HCT116 (cell line): ENCODE measurements at regions not wholly inside any gene's neighbourhood (a gene's known extent, or its start where the extent isn't known, plus 50 kb on each side); places are given as distances from the start of the nearest gene placed in this dataset.

Experiments used
- ATAC-seq: fragments of 200-7000 bp; cut with Tn5 transposase; 2 replicates; pipeline ENCODE4 v1.9.1; 2020; ENCODE audit warnings: mild to moderate bottlenecking, moderate library complexity
- BruUV-seq: library from RNA; stranded (reverse); fragments of 400-500 nt; replicated peaks from 2 replicates; lab custom pipeline; 2021; lab: Mats Ljungman, UMichigan
- CTCF ChIA-PET: fragments of 300-600 bp; sonication (Branson Sonifier 250); formaldehyde crosslinking; loops from one replicate; lab custom pipeline; 2021; ENCODE audit warnings: antibody characterized with exemption; lab: Charles Lee
- POLR2A ChIA-PET: fragments of 300-600, 350-600 bp; sonication (Branson Sonifier 250); formaldehyde crosslinking; loops from one replicate; lab custom pipeline; 2021; ENCODE audit warnings: antibody characterized with exemption; lab: Charles Lee
- RAD21 ChIA-PET, 2 experiments: fragments of 300-600 bp; sonication (Branson Sonifier 250); formaldehyde crosslinking; loops; one replicate each; lab custom pipeline; 2023; ENCODE audit warnings: low total read pairs in 2 of 2; ENCODE audit not compliant: uncharacterized antibody in 2 of 2, unreplicated experiment in 2 of 2, low non-redundant PET in 1 of 2; lab: Charles Lee
- DNase-seq: peaks from one replicate; pipeline ENCODE4 v3.0.0-alpha.2; 2010; ENCODE audit warnings: low read depth, low spot score
- H2AFZ ChIP-seq: fragments of 200-600 bp; shearing (Covaris generic), sonication (generic); 2 replicates; pipeline ENCODE4 v1.6.1; 2017; ENCODE audit warnings: low read depth, mixed run types, mixed read lengths, antibody characterized with exemption, low read length; ENCODE audit not compliant: poor library complexity, severe bottlenecking
- H3K27ac ChIP-seq: 2 replicates; pipeline ENCODE4 v1.5.1; 2012; ENCODE audit warnings: low read depth, low read length
- H3K27me3 ChIP-seq: fragments of 200-600 bp; sonication (generic); 2 replicates; pipeline ENCODE4 v1.6.1; 2016; ENCODE audit warnings: mixed run types, low read length, mixed read lengths; ENCODE audit not compliant: insufficient read depth
- H3K36me3 ChIP-seq, 2 experiments: fragments of 200-500 bp in 1 of 2; fragments of 200-600 bp in 1 of 2; sonication (Bioruptor generic) in 1 of 2; sonication (generic) in 1 of 2; 2 replicates each; pipeline versions ENCODE4 v1.5.1 to v1.6.1; 2014 to 2016; ENCODE audit warnings: low read length in 2 of 2, inconsistent platforms in 1 of 2, mixed read lengths in 1 of 2, mixed run types in 1 of 2; ENCODE audit not compliant: insufficient read depth in 2 of 2, control insufficient read depth in 1 of 2
- H3K4me1 ChIP-seq, 2 experiments: fragments of 200-600 bp in 1 of 2; sonication (generic) in 1 of 2; 2 replicates each; pipeline versions ENCODE4 v1.5.1 to v1.6.1; 2012 to 2017; ENCODE audit warnings: low read length in 2 of 2, inconsistent platforms in 1 of 2, mild to moderate bottlenecking in 1 of 2, mixed read lengths in 1 of 2, mixed run types in 1 of 2, moderate library complexity in 1 of 2; ENCODE audit not compliant: insufficient read depth in 2 of 2, control insufficient read depth in 1 of 2
- H3K4me2 ChIP-seq: fragments of 200-600 bp; sonication (generic); 2 replicates; pipeline ENCODE4 v1.6.1; 2017; ENCODE audit warnings: mixed run types, low read length, mixed read lengths
- H3K4me3 ChIP-seq, 2 experiments: fragments of 200-600 bp in 1 of 2; sonication (generic) in 1 of 2; replicated peaks in 1 of 2; 2 replicates each; pipeline ENCODE4 v1.5.1; 2011 to 2016; ENCODE audit warnings: low read length in 2 of 2, control low read depth in 1 of 2, low read depth in 1 of 2, mild to moderate bottlenecking in 1 of 2, mixed read lengths in 1 of 2, mixed run types in 1 of 2
- H3K79me2 ChIP-seq: fragments of 200-600 bp; sonication (generic); 2 replicates; pipeline ENCODE4 v1.6.1; 2017; ENCODE audit warnings: mild to moderate bottlenecking, mixed run types, low read length, moderate library complexity, mixed read lengths; ENCODE audit not compliant: insufficient read depth
- H3K9ac ChIP-seq: fragments of 200-600 bp; sonication (generic); 2 replicates; pipeline ENCODE4 v1.6.1; 2016; ENCODE audit warnings: low read length, mixed read lengths
- H3K9me2 ChIP-seq: fragments of 200-600 bp; sonication (generic), shearing (Covaris generic); 2 replicates; pipeline ENCODE4 v1.6.1; 2017; ENCODE audit warnings: mixed run types, mild to moderate bottlenecking, moderate library complexity; ENCODE audit not compliant: insufficient read depth
- H3K9me3 ChIP-seq, 2 experiments: fragments of 200-500 bp in 1 of 2; fragments of 200-600 bp in 1 of 2; sonication (Bioruptor generic) in 1 of 2; sonication (generic) in 1 of 2; 2 replicates each; pipeline ENCODE4 v1.6.1; 2014 to 2017; ENCODE audit warnings: low read length in 2 of 2, mixed read lengths in 2 of 2, inconsistent platforms in 1 of 2, low read depth in 1 of 2, mild to moderate bottlenecking in 1 of 2, mixed run types in 1 of 2, moderate library complexity in 1 of 2; ENCODE audit not compliant: control insufficient read depth in 1 of 2, insufficient read depth in 1 of 2
- H4K20me1 ChIP-seq: fragments of 200-600 bp; sonication (generic), shearing (Covaris generic); 2 replicates; pipeline ENCODE4 v1.6.1; 2017; ENCODE audit warnings: mixed run types, mild to moderate bottlenecking, moderate library complexity; ENCODE audit not compliant: insufficient read depth
- CBX3 ChIP-seq: IDR thresholded peaks from 2 replicates; pipeline ENCODE4 v1.6.1; 2012; ENCODE audit warnings: low read depth
- CEBPB ChIP-seq: IDR thresholded peaks from 2 replicates; pipeline ENCODE4 v1.6.1; 2012; ENCODE audit warnings: low read depth
- ELF1 ChIP-seq: IDR thresholded peaks from 2 replicates; pipeline ENCODE4 v1.6.1; 2012; ENCODE audit warnings: low read depth, borderline replicate concordance
- EZH2 ChIP-seq: fragments of 200-600 bp; sonication (generic); IDR thresholded peaks from 2 replicates; pipeline ENCODE4 v1.6.1; 2017; ENCODE audit warnings: antibody characterized with exemption, mixed run types
- POLR2A ChIP-seq: IDR thresholded peaks from 2 replicates; pipeline ENCODE4 v1.7.0; 2011; ENCODE audit warnings: borderline replicate concordance; ENCODE audit not compliant: insufficient read depth, insufficient read length; ENCODE audit errors: extremely low read depth
- RAD21 ChIP-seq: IDR thresholded peaks from 2 replicates; pipeline ENCODE4 v1.6.1; 2012; ENCODE audit warnings: low read depth, mild to moderate bottlenecking
- SIN3A ChIP-seq: IDR thresholded peaks from 2 replicates; pipeline ENCODE4 v1.6.1; 2012; ENCODE audit warnings: low read depth
- SRF ChIP-seq: IDR thresholded peaks from 2 replicates; pipeline ENCODE4 v1.6.1; 2012; ENCODE audit warnings: low read depth
- TCF7L2 ChIP-seq: IDR thresholded peaks from 2 replicates; pipeline ENCODE4 v1.7.0; 2011; ENCODE audit warnings: borderline replicate concordance, inconsistent platforms; ENCODE audit not compliant: insufficient read depth, insufficient read length; ENCODE audit errors: extremely low read depth
- ZFX ChIP-seq: fragments of 450-650 bp; IDR thresholded peaks from 2 replicates; pipeline ENCODE4 v1.6.1; 2017
- intact Hi-C: fragments of 100-400 bp; cut with micrococcal nuclease; formaldehyde crosslinking; loops from 2 replicates; pipeline ENCODE4 v1.10.0; 2022
- TF ChIP-seq, protein P1 (sequence below), 3 experiments: fragments of 200-600 bp in 1 of 3; sonication (generic) in 1 of 3; IDR thresholded peaks in 2 of 3; conservative IDR thresholded peaks in 1 of 3; 2 replicates each; pipeline ENCODE4 v1.5.1; 2012 to 2017; ENCODE audit warnings: low read depth in 2 of 3, low read length in 2 of 3, antibody characterized with exemption in 1 of 3, borderline replicate concordance in 1 of 3, control low read depth in 1 of 3, mild to moderate bottlenecking in 1 of 3, mixed read lengths in 1 of 3, mixed run types in 1 of 3, moderate library complexity in 1 of 3; ENCODE audit not compliant: insufficient read depth in 1 of 3
- TF ChIP-seq, protein P2 (sequence below): IDR thresholded peaks from 2 replicates; pipeline ENCODE4 v1.6.1; 2012
- TF ChIP-seq, protein P3 (sequence below): IDR thresholded peaks from 2 replicates; pipeline ENCODE4 v1.6.1; 2011; ENCODE audit warnings: mild to moderate bottlenecking, low read length, moderate library complexity; ENCODE audit not compliant: insufficient replicate concordance; ENCODE audit errors: extremely low read depth

DNA sequence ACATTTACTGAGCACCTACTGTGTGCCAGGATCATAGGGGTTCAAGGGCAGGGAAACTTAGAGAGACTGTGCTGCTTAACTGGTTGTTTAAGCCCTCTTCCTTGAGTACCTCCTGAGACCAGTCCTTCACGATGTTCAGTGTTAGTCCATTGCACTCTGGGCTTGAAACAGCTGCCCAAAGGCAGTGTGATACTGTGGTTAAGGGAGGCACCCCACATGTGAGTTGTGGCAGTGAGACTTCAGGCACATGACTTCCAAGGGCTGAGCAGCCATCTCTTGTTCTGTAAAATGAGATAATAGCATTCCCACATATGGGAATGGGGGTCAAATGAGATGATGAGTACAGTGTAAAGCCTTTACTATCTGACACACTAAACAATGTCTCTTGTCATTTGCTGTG lies 75.1 kb downstream of the LINGO1 start:
- ChIA-PET POLR2A (no interaction called here), RAD21 (no interaction called here), CTCF (no interaction called here)
- no peak overlapping the region for H3K9ac ChIP-seq
- H3K4me1 ChIP-seq, result 0 out of 4 replicates have a peak, but pooled peaks cover 0 to under 1% of the 10 kb centered on the region in 2 experiments
- TF ChIP-seq, protein P1, sequence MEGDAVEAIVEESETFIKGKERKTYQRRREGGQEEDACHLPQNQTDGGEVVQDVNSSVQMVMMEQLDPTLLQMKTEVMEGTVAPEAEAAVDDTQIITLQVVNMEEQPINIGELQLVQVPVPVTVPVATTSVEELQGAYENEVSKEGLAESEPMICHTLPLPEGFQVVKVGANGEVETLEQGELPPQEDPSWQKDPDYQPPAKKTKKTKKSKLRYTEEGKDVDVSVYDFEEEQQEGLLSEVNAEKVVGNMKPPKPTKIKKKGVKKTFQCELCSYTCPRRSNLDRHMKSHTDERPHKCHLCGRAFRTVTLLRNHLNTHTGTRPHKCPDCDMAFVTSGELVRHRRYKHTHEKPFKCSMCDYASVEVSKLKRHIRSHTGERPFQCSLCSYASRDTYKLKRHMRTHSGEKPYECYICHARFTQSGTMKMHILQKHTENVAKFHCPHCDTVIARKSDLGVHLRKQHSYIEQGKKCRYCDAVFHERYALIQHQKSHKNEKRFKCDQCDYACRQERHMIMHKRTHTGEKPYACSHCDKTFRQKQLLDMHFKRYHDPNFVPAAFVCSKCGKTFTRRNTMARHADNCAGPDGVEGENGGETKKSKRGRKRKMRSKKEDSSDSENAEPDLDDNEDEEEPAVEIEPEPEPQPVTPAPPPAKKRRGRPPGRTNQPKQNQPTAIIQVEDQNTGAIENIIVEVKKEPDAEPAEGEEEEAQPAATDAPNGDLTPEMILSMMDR (IDR thresholded peaks at IDR 0.05 in 2 of 3, conservative IDR thresholded peaks at IDR 0.05 in 1 of 3; ENCODE audit: borderline replicate concordance in 1 of 3, insufficient read depth in 1 of 3, low read depth in 2 of 3, low read length in 2 of 3), result no peak
- TF ChIP-seq, protein P2, sequence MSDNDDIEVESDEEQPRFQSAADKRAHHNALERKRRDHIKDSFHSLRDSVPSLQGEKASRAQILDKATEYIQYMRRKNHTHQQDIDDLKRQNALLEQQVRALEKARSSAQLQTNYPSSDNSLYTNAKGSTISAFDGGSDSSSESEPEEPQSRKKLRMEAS, result no peak
- no peak for TF ChIP-seq EZH2
- no peak for TF ChIP-seq POLR2A
- TF ChIP-seq ELF1, result no peak
- H3K9me3 ChIP-seq, result no peaks in the 10 kb centered on the region
- H3K27ac ChIP-seq, result no peak overlapping the region
- H3K36me3 ChIP-seq, result no peaks in the 10 kb centered on the region
- BruUV-seq, result no TSS peak
- H2AFZ ChIP-seq, result no peak overlapping the region
- H3K4me2 ChIP-seq, result no peak overlapping the region
- intact Hi-C loops, result no loop called here
- H3K9me2 ChIP-seq, result no peaks in the 10 kb centered on the region
- ATAC-seq (no peak), DNase-seq (no peak)
- no peaks in the 10 kb centered on the region for H4K20me1 ChIP-seq
- no peak overlapping the region for H3K4me3 ChIP-seq
- H3K79me2 ChIP-seq, result no peaks in the 10 kb centered on the region
- no peaks in the 10 kb centered on the region for H3K27me3 ChIP-seq

DNA sequence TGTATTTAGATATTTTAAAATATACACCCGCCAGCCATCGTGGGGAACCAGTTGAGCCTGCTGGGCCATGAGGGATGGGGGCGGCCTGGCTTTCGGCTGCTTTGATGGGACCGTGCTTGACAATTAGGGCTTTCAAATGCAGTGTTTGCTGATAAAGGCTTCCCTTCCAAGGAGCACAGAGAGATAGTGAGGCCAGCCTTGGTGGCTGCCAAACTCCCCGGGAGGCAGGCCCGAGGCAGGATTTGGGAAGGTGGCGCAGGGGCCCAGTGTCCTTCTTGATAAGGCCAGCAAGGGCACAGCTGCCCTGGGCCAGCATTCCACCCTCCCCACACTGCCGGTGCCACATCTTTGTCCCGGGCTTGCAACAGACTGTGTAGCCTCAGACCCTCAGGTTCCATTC lies 75.6 kb downstream of the LINGO1 start:
- CTCF ChIA-PET, result no interaction called here
- intact Hi-C loops, result no loop called here
- TF ChIP-seq TCF7L2 (no peak), RAD21 (no peak), SRF (no peak), SIN3A (no peak), CBX3 (no peak), ZFX (no peak), POLR2A (no peak), CEBPB (no peak)
- TF ChIP-seq, protein P2, result no peak
- TF ChIP-seq, protein P3, sequence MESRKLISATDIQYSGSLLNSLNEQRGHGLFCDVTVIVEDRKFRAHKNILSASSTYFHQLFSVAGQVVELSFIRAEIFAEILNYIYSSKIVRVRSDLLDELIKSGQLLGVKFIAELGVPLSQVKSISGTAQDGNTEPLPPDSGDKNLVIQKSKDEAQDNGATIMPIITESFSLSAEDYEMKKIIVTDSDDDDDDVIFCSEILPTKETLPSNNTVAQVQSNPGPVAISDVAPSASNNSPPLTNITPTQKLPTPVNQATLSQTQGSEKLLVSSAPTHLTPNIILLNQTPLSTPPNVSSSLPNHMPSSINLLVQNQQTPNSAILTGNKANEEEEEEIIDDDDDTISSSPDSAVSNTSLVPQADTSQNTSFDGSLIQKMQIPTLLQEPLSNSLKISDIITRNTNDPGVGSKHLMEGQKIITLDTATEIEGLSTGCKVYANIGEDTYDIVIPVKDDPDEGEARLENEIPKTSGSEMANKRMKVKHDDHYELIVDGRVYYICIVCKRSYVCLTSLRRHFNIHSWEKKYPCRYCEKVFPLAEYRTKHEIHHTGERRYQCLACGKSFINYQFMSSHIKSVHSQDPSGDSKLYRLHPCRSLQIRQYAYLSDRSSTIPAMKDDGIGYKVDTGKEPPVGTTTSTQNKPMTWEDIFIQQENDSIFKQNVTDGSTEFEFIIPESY, result no peak
- ATAC-seq (no peak), DNase-seq (no peak)
- POLR2A ChIA-PET, result no interaction called here
- Histone ChIP-seq H3K4me3 (no peak overlapping the region), H3K9me2 (no peaks in the 10 kb centered on the region), H3K9ac (no peak overlapping the region), H3K4me2 (no peak overlapping the region), H4K20me1 (no peaks in the 10 kb centered on the region), H3K79me2 (no peaks in the 10 kb centered on the region), H3K9me3 (no peaks in the 10 kb centered on the region), H3K36me3 (no peaks in the 10 kb centered on the region), H3K27ac (no peak overlapping the region), H3K27me3 (no peaks in the 10 kb centered on the region), H2AFZ (no peak overlapping the region), H3K4me1 (peaks cover 0 to 4% of the 10 kb centered on the region in 2 experiments; a peak in 1 of 4 replicates)
- no TSS peak for BruUV-seq
- RAD21 ChIA-PET, result interaction anchor here in 1 of 2 experiments (0.6 kb wide), 1 partner anchor 448 kb away, joined by 3 read pairs; no protein-coding TSS in a partner anchor
